ENCODE measurements at regions not wholly inside any gene's neighbourhood (a gene's known extent, or its start where the extent isn't known, plus 50 kb on each side); places are given as distances from the start of the nearest gene placed in this dataset.

GRCh38 chr6:94289131-94289530 lies 869.8 kb upstream of the EPHA7 start:
- TF ChIP-seq POLR2A (IDR thresholded peaks at IDR 0.05) (no peak), CTCF (IDR thresholded peaks at IDR 0.05) (no peak)
